Activated naive CD4-positive, alpha-beta T cell (primary cell): ENCODE measurements at regions not wholly inside any gene's neighbourhood (a gene's known extent, or its start where the extent isn't known, plus 50 kb on each side); places are given as distances from the start of the nearest gene placed in this dataset.

ENCODE experiments used
- DNase-seq, 4 experiments: peaks; one replicate each; lab custom pipeline; 2025; lab: John Stamatoyannopoulos, UW

DNA sequence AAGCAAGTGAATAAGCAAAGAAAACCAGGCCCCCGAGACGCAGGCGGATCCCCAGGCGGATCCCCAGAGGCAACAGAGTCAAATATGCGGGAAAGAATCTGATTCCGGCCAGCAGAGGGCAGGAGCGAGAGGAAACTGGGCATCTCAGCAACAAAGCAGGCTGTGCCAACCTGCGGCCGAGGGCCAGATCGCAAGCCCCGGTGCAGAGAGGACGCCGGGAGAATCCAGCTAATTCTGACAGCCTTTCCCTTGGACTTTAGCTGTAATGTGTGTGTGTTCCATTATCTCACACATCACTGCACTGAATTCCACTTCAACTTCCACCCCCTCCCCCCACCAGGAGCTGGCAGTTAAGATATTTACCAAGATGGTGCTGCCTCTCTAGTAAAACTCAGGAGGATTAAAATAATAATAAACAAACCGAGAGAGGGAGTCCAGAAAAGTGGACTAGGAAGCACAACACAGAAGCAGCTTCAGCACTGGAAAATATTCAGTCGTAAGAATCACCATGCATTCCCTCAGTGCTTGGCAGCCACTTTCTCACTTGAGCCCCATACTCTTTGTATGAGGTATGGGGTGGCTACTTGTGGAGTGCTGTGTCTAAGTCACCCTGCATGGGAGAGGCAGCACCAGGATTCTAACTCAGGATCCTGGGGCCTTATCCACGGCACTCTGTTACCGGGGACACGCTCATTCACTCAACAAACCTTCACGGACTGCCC, 66.2 kb upstream of the SNX9 start:
- DNase-seq, result peak; percentile 49 to 69 (median 60)

DNA sequence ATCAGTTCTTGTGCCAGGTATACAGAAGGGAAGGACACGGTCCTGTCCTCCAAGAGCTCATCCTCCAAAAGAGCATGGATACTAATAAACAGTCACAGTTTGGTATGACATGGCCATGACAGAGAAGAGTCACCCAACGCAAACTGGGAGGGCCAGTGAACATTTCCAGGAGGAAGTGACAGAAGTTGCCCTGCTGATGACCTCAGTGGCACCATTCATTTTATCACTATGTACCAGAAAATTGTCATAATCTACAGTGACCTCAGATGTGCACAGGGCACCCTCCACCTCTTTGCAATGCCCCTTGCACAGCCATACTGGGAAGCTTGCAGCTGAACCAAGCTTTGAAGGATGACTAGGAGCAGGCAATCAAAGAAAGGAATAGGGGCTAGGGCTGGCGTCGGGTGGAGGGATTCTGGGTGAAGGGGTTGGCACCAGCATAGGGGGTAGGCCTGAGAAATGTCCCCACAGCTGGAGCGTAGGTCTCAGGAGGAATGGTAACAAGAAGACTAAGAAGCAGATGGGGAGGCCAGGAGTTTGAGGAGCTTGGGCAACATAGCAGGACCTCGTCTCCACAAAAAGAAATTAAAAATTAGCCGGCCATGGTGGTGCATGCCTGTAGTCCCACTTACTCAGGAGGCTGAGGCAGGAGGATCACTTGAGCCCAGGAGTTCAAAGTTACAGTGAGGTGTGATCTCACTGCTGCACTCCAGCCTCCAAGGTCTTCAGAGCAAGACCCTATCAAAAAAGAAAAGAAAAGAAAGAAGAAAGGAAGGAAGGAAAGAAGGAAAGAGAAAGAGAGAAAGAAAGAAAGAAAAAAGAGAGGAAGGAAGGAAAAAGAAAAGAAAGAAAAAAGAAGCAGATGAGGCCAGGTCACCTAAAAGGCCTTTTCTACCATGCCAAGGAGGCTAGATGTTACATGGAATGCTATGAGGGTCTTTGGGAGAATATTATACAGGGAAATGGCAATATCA, 65.3 kb upstream of the SNX9 start:
- no peak for DNase-seq

GRCh38 chr6:157758516-157759023, 64.5 kb upstream of the SNX9 start:
- DNase-seq, result no peak

DNA sequence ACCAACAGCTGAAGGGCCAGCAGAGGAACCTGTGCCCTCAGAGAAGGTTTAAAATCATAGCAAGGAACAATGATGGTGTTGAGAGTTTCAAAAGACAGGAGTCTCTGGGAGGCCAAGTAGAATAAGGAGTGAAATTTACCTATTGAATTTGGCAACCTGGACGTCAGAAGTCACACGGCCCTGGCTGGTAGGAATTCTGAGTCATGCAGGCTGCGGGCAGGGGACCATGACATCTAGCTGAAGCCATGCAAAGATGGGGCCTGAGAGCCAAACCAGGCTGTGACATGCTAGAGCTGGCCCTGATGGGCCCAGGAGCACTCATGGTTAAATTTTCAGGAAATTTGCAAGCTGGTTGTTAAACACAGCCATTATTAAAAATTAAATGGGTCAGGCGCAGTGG, 64.0 kb upstream of the SNX9 start:
- no peak for DNase-seq

GRCh38 chr6:157760137-157760536, 62.9 kb upstream of the SNX9 start:
- no peak for DNase-seq

- DNase-seq, result no peak
These were observed 62.3 kb upstream of the SNX9 start for GRCh38 chr6:157760589-157761330.

DNA sequence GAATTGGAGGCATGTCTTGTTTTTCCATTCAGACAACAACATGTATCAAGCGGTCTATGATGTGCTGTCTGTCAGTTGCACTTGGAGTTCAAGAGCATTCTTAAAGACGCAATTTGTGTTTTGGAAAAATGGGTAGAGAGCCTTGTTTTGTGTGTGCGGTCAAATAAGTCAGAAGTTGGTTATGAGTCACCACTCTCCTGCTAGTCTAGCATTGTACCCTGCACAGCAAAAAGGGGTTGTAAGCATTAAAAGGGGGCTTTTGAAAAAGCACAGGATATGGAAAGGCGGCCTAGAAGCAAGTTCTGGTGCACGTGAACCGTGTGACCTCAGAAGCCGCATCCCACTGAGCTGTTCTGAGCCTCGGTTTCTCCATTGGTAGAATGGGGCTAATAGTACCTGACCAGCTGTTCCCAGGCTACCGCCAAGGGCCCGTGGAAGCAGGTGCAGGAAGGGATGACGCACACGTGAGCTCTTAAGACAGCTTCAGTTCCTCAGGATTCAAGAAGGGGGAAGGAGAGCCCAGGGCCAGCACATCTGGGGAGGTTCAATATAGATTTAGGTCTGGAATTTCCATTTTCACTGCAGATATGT, 61.6 kb upstream of the SNX9 start:
- no peak for DNase-seq

GRCh38 chr6:157761926-157762325, 61.1 kb upstream of the SNX9 start:
- no peak for DNase-seq

DNA sequence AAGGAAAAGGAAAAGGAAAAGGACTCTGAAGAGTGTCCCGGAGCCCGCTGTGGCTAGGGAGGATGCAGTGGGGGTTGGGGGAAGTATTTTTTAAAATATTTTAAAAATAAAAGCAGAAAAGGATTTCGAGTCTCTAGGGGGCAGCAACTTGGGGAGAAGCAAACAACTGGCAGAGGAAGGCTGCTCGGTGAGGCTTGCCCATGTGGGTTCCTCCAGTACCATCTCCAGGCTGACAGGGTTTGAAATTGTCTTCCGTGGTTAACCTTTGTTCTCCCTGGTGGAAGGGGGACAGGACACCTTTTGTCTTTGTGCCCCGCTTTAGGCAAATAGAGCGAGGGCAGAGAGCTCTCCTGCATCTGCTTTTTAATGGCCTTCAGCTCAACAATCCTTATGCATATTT, 60.4 kb upstream of the SNX9 start:
- DNase-seq, result no peak

- DNase-seq, result no peak
These were observed 59.7 kb upstream of the SNX9 start for GRCh38 chr6:157763129-157763903.

GRCh38 chr6:157763904-157764177, 59.2 kb upstream of the SNX9 start:
- DNase-seq, result no peak

GRCh38 chr6:157764178-157765068, 58.6 kb upstream of the SNX9 start:
- peak; percentile 39 to 75 (median 52) for DNase-seq

DNA sequence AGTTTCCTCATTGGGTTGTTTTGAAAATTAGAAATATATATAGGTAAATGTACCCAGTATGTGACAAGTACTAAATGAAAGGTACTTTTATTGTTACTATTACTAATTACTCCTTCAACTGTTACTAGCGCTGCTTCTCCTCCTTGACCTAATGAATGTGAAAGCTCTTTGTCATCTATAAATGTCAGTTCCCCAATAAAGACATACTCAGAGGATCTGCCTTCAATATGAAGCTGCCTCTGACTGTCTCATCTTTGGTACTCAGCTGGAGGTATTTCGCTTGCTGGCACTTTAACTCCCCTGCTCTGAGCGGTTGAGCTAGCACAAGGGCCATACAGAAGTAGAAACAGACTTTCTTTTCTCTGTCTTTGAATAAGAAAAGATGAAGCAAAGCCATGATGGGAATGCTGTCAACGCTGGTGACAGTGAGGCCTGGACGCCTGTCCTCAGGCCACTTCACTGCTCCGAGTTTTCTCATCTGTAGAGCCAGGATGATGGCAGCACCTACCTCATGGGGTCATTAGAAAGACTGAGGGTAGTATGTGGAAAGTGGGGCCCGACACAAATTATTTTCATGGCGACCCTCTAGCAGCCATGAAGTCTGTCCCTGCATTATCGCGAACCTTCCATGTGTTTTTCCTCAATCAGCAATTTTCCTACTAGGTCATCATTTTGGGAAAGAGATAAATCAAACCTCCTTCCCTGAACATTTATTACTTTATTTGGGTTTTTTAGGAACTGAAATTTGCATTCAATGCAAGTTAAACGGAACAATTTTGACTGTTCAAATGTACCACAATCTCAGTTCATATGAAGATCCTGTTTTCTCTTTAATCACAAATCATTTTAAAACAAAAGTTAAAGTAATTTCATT, 55.9 kb upstream of the SNX9 start:
- DNase-seq, result no peak

DNA sequence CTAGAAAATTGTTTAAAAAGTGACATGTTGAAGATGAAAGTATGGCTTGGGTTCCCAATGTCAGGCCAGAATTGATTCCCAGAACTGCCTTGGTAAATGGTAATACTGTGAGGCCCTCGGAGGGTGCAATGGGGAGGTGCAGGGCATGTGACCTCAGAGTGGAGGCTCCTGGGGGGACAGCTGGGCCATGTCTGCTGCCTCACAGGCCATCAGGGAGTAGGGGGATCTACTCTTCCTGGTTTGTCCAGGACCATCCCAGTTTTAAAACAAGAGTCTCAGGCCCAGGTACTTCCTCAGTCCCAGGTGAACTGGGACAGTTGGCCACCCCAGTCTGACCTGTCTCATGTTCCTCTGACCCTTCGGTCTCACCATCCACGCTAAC, 55.3 kb upstream of the SNX9 start:
- DNase-seq, result no peak

DNA sequence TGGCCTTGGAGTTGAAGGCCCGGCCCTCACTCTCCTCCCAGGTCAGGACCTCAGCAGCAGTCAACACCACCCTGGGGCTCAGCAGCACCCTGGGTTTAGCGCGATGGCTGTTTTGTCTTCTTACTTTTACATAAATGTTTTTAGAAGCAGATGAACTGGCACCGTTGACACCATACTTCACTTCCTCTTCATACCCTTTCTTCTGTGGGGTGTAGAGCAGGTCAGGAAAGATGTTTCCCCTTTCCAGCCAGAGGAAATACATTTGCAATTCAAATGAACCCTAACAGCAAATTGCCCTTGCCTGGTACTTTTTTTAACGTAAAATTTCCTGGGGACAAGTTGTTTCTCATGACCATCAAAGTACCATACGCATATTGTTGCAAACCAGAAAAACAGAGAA, 54.7 kb upstream of the SNX9 start:
- DNase-seq, result no peak

GRCh38 chr6:157768863-157769551, 54.0 kb upstream of the SNX9 start:
- no peak for DNase-seq

DNA sequence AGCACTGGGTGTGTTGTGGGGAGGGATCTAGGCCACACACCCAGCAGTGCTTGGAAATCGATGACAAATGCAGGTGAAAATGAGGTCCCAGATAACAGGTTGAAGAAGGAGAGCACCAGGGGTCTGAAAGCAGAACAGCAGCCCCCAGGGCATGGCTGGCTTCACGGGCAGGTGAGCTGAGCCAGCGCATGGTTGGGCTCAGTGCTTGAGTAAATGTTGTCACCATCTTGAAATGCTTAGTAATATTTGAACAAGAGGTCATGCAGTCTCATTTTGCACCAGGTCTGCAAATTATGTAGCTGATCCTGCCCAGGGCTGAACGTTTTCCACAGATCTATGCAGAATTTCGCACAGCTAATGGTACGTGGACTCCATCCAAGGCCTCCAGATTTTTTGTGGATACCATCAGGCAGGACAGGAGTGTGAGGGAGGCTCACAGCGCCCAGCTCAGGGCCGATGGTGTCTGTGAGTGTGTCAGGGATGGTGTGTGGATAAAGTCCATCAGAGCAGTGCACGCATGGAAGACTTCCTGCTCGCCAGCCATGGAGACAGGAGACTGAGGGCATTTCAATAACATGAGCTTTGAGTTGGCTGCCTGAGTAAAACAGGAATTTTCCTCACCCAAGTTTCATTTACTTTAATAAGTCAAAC, 53.1 kb upstream of the SNX9 start:
- DNase-seq, result no peak

GRCh38 chr6:157770946-157771345, 52.1 kb upstream of the SNX9 start:
- no peak for DNase-seq
